HepG2 (cell line): ENCODE measurements at regions not wholly inside any gene's neighbourhood (a gene's known extent, or its start where the extent isn't known, plus 50 kb on each side); places are given as distances from the start of the nearest gene placed in this dataset.

ENCODE experiments used
- ATAC-seq: fragments of 200-7000 bp; cut with Tn5 transposase; 3 replicates; pipeline ENCODE4 v1.9.1; 2020; ENCODE audit warnings: mild to moderate bottlenecking, moderate library complexity
- BruUV-seq: library from RNA; stranded (reverse); fragments of 400-500 nt; replicated peaks from 2 replicates; lab custom pipeline; 2021; lab: Mats Ljungman, UMichigan
- CTCF ChIA-PET: fragments of 300-600 bp; formaldehyde crosslinking; extraction: SDS; loops from one replicate; lab custom pipeline; 2021; ENCODE audit warnings: low total read pairs, inconsistent platforms, low intra/inter-chr PET ratio; lab: Yijun Ruan, JAX
- POLR2A ChIA-PET: fragments of 350-600 bp; sonication (Branson Sonifier 250); formaldehyde crosslinking; loops from one replicate; lab custom pipeline; 2020; ENCODE audit warnings: antibody characterized with exemption, inconsistent platforms; lab: Yijun Ruan, JAX
- DNase-seq: peaks from one replicate; pipeline ENCODE4 v3.0.0-alpha.2; 2015; ENCODE audit warnings: low spot score
- FAIRE-seq: peaks from 3 replicates; lab custom pipeline; 2011; peaks lifted over from hg19 to GRCh38; lab: Jason Lieb, UNC
- H2AFZ ChIP-seq: one replicate; pipeline ENCODE4 v1.6.1; 2011; ENCODE audit warnings: low read length, inconsistent platforms
- H3K27ac ChIP-seq: fragments of 300-600 bp; 3 replicates; pipeline ENCODE4 v1.8.0; 2011; ENCODE audit warnings: mixed run types, mild to moderate bottlenecking, mixed read lengths, low read length, inconsistent platforms; ENCODE audit not compliant: insufficient read depth; ENCODE audit errors: extremely low read length
- H3K27me3 ChIP-seq, 2 experiments: fragments of 200-600 bp in 1 of 2; 2 replicates in 1 of 2; 3 replicates in 1 of 2; pipeline versions ENCODE4 v1.6.0 to v1.8.0; 2011; ENCODE audit warnings: low read length in 2 of 2, mild to moderate bottlenecking in 2 of 2, moderate library complexity in 2 of 2, inconsistent platforms in 1 of 2; ENCODE audit not compliant: insufficient read depth in 2 of 2, control insufficient read depth in 1 of 2
- H3K36me3 ChIP-seq, 2 experiments: fragments of 200-600 bp in 1 of 2; replicated peaks in 1 of 2; 2 replicates in 1 of 2; 3 replicates in 1 of 2; pipeline versions ENCODE4 v1.5.1 to v1.8.0; 2011; ENCODE audit warnings: low read length in 2 of 2, inconsistent platforms in 1 of 2; ENCODE audit not compliant: insufficient read depth in 2 of 2, control insufficient read depth in 1 of 2
- H3K4me1 ChIP-seq: 2 replicates; pipeline ENCODE4 v1.5.1; 2012; ENCODE audit warnings: low read length, inconsistent platforms; ENCODE audit not compliant: insufficient read depth
- H3K4me2 ChIP-seq: 2 replicates; pipeline ENCODE4 v1.6.0; 2011; ENCODE audit warnings: low read depth, low read length, inconsistent platforms
- H3K4me3 ChIP-seq, 3 experiments: fragments of 200-600 bp in 1 of 3; sonication (generic), shearing (Covaris generic) in 1 of 3; replicated peaks in 1 of 3; 2 replicates each; pipeline ENCODE4 v1.5.1; 2011 to 2016; ENCODE audit warnings: low read length in 3 of 3, inconsistent platforms in 2 of 3, low read depth in 2 of 3, mild to moderate bottlenecking in 2 of 3, control low read depth in 1 of 3, mixed read lengths in 1 of 3; ENCODE audit not compliant: insufficient read depth in 1 of 3
- H3K79me2 ChIP-seq: one replicate; pipeline ENCODE4 v1.6.1; 2011; ENCODE audit warnings: low read length, inconsistent platforms; ENCODE audit not compliant: insufficient read depth
- H3K9ac ChIP-seq: 2 replicates; pipeline ENCODE4 v1.6.0; 2011; ENCODE audit warnings: mild to moderate bottlenecking, low read depth, low read length, inconsistent platforms; ENCODE audit not compliant: insufficient read depth
- H3K9me3 ChIP-seq: 2 replicates; pipeline ENCODE4 v1.5.1; 2012; ENCODE audit warnings: mild to moderate bottlenecking, low read length
- H4K20me1 ChIP-seq: 2 replicates; pipeline ENCODE4 v1.6.0; 2011; ENCODE audit warnings: inconsistent platforms, mild to moderate bottlenecking, low read length, moderate library complexity; ENCODE audit not compliant: insufficient read depth
- CEBPG ChIP-seq: IDR thresholded peaks from 2 replicates; pipeline ENCODE4 v1.6.1; 2016
- FLYWCH1 ChIP-seq: sonication (generic); formaldehyde crosslinking; IDR thresholded peaks from 2 replicates; pipeline ENCODE4 v1.8.1; 2023; ENCODE audit warnings: mild to moderate bottlenecking, missing genetic modification reagents
- FOXA1 ChIP-seq, 2 experiments: fragments of 450-650 bp in 1 of 2; sonication (generic) in 1 of 2; formaldehyde crosslinking in 1 of 2; IDR thresholded peaks; 2 replicates each; pipeline versions ENCODE4 v1.4.0 to v1.6.1; 2016 to 2020; ENCODE audit warnings: missing genetic modification reagents in 1 of 2
- HDAC6 ChIP-seq: fragments of 200-600 bp; sonication (generic); IDR thresholded peaks from 2 replicates; pipeline ENCODE4 v1.7.0; 2017; ENCODE audit warnings: mild to moderate bottlenecking, antibody characterized with exemption, low read length, low read depth
- TEAD3 ChIP-seq: optimal IDR thresholded peaks from 2 replicates; pipeline ENCODE3; 2016; ENCODE audit warnings: borderline replicate concordance
- TSC22D2 ChIP-seq: sonication (generic); formaldehyde crosslinking; IDR thresholded peaks from 2 replicates; pipeline ENCODE4 v1.5.1; 2020; ENCODE audit warnings: missing genetic modification reagents, mild to moderate bottlenecking, borderline replicate concordance
- ZBTB1 ChIP-seq: sonication (generic); formaldehyde crosslinking; IDR thresholded peaks from 2 replicates; pipeline ENCODE4 v1.4.0; 2020; ENCODE audit warnings: missing genetic modification reagents, borderline replicate concordance
- ZNF740 ChIP-seq: sonication (generic); formaldehyde crosslinking; IDR thresholded peaks from 2 replicates; pipeline ENCODE4 v1.4.0; 2020; ENCODE audit warnings: missing genetic modification reagents
- WGBS: methylation state at CpG from one replicate; pipeline ENCODE4 v1.1.6; 2017; ENCODE audit warnings: low lambda C conversion rate; 5-methylcytosine and 5-hydroxymethylcytosine counted together
- in situ Hi-C: cut with HindIII; loops from 2 replicates; pipeline ENCODE4 v1.10.0; 2017; ENCODE audit warnings: low pct_unique_long_range_greater_than_20kb; ENCODE audit not compliant: extremely low pct_ligation_motif_present
- intact Hi-C: fragments of 100-400 bp; cut with micrococcal nuclease; formaldehyde crosslinking; loops from one replicate; pipeline ENCODE4 v1.10.0; 2022; ENCODE audit not compliant: unreplicated experiment
- TF ChIP-seq, protein P1 (sequence below): IDR thresholded peaks from 2 replicates; pipeline ENCODE4 v1.6.1; 2016; ENCODE audit warnings: low read depth, missing genetic modification reagents, missing compliant biosample characterization

GRCh38 chr19:28437390-28438346, 775.3 kb downstream of the UQCRFS1 start:
- Histone ChIP-seq H3K79me2 (no peaks in the 10 kb centered on the region), H3K4me1 (no peaks in the 10 kb centered on the region), H3K36me3 (no peaks in the 10 kb centered on the region), H4K20me1 (no peaks in the 10 kb centered on the region), H3K9me3 (peaks cover 70% of the 10 kb centered on the region), H3K27ac (no peak overlapping the region), H3K4me2 (no peak overlapping the region), H2AFZ (no peak overlapping the region), H3K9ac (no peak overlapping the region), H3K27me3 (no peaks in the 10 kb centered on the region), H3K4me3 (no peak overlapping the region)
- TF ChIP-seq ZNF740 (CRISPR knock-in tag): no peak
- TF ChIP-seq FLYWCH1 (CRISPR knock-in tag): no peak
- no peak for TF ChIP-seq FOXA1 (IDR thresholded peaks at IDR 0.05)
- no peak for TF ChIP-seq FOXA1 (CRISPR knock-in tag; IDR thresholded peaks at IDR 0.05)
- TF ChIP-seq TEAD3 (CRISPR knock-in tag): no peak
- no peak for TF ChIP-seq TSC22D2 (CRISPR knock-in tag)
- TF ChIP-seq HDAC6: no peak
- TF ChIP-seq CEBPG: no peak
- no peak for TF ChIP-seq ZBTB1
- TF ChIP-seq, protein P1, sequence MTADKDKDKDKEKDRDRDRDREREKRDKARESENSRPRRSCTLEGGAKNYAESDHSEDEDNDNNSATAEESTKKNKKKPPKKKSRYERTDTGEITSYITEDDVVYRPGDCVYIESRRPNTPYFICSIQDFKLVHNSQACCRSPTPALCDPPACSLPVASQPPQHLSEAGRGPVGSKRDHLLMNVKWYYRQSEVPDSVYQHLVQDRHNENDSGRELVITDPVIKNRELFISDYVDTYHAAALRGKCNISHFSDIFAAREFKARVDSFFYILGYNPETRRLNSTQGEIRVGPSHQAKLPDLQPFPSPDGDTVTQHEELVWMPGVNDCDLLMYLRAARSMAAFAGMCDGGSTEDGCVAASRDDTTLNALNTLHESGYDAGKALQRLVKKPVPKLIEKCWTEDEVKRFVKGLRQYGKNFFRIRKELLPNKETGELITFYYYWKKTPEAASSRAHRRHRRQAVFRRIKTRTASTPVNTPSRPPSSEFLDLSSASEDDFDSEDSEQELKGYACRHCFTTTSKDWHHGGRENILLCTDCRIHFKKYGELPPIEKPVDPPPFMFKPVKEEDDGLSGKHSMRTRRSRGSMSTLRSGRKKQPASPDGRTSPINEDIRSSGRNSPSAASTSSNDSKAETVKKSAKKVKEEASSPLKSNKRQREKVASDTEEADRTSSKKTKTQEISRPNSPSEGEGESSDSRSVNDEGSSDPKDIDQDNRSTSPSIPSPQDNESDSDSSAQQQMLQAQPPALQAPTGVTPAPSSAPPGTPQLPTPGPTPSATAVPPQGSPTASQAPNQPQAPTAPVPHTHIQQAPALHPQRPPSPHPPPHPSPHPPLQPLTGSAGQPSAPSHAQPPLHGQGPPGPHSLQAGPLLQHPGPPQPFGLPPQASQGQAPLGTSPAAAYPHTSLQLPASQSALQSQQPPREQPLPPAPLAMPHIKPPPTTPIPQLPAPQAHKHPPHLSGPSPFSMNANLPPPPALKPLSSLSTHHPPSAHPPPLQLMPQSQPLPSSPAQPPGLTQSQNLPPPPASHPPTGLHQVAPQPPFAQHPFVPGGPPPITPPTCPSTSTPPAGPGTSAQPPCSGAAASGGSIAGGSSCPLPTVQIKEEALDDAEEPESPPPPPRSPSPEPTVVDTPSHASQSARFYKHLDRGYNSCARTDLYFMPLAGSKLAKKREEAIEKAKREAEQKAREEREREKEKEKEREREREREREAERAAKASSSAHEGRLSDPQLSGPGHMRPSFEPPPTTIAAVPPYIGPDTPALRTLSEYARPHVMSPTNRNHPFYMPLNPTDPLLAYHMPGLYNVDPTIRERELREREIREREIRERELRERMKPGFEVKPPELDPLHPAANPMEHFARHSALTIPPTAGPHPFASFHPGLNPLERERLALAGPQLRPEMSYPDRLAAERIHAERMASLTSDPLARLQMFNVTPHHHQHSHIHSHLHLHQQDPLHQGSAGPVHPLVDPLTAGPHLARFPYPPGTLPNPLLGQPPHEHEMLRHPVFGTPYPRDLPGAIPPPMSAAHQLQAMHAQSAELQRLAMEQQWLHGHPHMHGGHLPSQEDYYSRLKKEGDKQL: no peak
- ChIA-PET CTCF (no interaction called here), POLR2A (no interaction called here)
- no peak for DNase-seq
- 2% methylated on average over 9 of the region's 11 CpGs for WGBS
- intact Hi-C loops: no loop called here
- in situ Hi-C loops: no loop called here
- no TSS peak for BruUV-seq
- ATAC-seq: no peak
- no peak for FAIRE-seq
